HFFc6 (cell line): ENCODE measurements at regions not wholly inside any gene's neighbourhood (a gene's known extent, or its start where the extent isn't known, plus 50 kb on each side); places are given as distances from the start of the nearest gene placed in this dataset.

Experiments
- DNase-seq: peaks from one replicate; pipeline ENCODE4 v3.0.0-alpha.2; 2018
- H3K27ac Mint-ChIP-seq: 2 replicates; pipeline ENCODE4 v1.8.0; 2020; ENCODE audit warnings: mild to moderate bottlenecking, mixed read lengths
- H3K27me3 Mint-ChIP-seq: 2 replicates; pipeline ENCODE4 v1.8.0; 2021; ENCODE audit warnings: mild to moderate bottlenecking, moderate library complexity, mixed read lengths; ENCODE audit not compliant: insufficient read depth
- H3K36me3 Mint-ChIP-seq: 2 replicates; pipeline ENCODE4 v1.8.0; 2021; ENCODE audit warnings: low read depth, mixed read lengths
- H3K4me1 Mint-ChIP-seq: 2 replicates; pipeline ENCODE4 v1.8.0; 2020; ENCODE audit warnings: low read depth, mixed read lengths
- H3K4me3 Mint-ChIP-seq: 2 replicates; pipeline ENCODE4 v1.8.0; 2020; ENCODE audit warnings: mild to moderate bottlenecking, moderate library complexity, mixed read lengths
- H3K9me3 Mint-ChIP-seq: 2 replicates; pipeline ENCODE4 v1.8.0; 2020; ENCODE audit warnings: mild to moderate bottlenecking, mixed read lengths
- TF ChIP-seq, protein P1 (sequence below): fragments of 200-600 bp; sonication (generic); IDR thresholded peaks from 2 replicates; pipeline ENCODE4 v1.5.0; 2021; ENCODE audit warnings: antibody characterized with exemption, mild to moderate bottlenecking

DNA sequence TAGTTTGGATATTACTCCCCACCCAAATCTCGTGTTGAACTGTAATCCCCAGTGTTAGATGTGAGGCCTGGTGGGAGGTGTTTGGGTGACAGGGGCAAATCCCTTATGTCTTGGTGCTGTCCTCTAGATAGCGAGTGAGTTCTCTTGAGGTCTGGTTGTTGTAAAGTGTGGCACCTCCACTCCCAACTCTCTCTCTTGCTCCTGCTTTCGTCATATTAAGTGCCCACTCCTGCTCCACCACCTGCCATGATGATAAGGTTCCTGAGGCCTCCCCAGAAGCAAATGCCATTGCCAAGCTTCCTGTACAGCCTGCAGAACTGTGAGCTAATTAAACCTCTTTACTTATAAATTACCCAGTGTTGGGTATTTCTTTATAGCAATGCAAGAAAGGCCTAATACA, 944.3 kb downstream of the ADGRL3 start:
- DNase-seq: no peak
- Mint-ChIP-seq H3K27me3 (no peaks in the 10 kb centered on the region; the same call in 1 of the 2 replicates), H3K27ac (no peak overlapping the region), H3K4me1 (no peaks in the 10 kb centered on the region), H3K9me3 (peaks cover 20% of the 10 kb centered on the region), H3K36me3 (no peaks in the 10 kb centered on the region), H3K4me3 (no peak overlapping the region)
- TF ChIP-seq, protein P1, sequence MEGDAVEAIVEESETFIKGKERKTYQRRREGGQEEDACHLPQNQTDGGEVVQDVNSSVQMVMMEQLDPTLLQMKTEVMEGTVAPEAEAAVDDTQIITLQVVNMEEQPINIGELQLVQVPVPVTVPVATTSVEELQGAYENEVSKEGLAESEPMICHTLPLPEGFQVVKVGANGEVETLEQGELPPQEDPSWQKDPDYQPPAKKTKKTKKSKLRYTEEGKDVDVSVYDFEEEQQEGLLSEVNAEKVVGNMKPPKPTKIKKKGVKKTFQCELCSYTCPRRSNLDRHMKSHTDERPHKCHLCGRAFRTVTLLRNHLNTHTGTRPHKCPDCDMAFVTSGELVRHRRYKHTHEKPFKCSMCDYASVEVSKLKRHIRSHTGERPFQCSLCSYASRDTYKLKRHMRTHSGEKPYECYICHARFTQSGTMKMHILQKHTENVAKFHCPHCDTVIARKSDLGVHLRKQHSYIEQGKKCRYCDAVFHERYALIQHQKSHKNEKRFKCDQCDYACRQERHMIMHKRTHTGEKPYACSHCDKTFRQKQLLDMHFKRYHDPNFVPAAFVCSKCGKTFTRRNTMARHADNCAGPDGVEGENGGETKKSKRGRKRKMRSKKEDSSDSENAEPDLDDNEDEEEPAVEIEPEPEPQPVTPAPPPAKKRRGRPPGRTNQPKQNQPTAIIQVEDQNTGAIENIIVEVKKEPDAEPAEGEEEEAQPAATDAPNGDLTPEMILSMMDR: no peak

DNA sequence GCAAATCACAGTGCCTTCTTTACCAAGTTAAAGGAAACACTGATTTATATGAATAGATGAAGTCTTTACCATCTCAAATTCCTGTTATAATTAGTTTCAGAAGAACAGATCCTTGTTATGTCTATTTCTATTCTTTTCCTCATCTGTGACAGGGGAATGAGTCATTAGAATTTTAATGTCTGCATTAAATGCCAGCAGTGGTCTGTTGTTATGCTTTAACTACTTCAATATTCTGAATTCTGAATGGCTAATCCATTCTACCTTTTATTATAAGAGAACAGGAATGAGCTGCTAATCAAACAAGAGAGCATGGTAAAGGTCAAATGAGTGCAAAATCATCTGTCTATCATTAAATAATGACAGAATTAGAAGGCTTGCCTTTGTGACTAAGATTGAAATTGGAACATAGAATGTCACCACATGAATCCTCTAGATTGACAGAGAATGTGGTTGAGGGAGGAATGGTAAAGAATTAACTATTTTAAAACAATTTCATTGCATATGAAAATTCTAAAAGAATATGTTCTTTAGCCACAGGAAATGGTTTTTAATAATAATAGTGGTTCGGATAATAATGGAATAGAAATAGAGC, 935.5 kb downstream of the ADGRL3 start:
- H3K27me3 Mint-ChIP-seq: no peaks in the 10 kb centered on the region
- H3K4me3 Mint-ChIP-seq: no peak overlapping the region
- H3K27ac Mint-ChIP-seq: no peak overlapping the region
- no peaks in the 10 kb centered on the region for H3K4me1 Mint-ChIP-seq
- H3K36me3 Mint-ChIP-seq: 0 out of 2 replicates have a peak, but pooled peaks cover 6% of the 10 kb centered on the region
- DNase-seq: no peak
- TF ChIP-seq, protein P1: no peak
- H3K9me3 Mint-ChIP-seq: peaks cover 41% of the 10 kb centered on the region

DNA sequence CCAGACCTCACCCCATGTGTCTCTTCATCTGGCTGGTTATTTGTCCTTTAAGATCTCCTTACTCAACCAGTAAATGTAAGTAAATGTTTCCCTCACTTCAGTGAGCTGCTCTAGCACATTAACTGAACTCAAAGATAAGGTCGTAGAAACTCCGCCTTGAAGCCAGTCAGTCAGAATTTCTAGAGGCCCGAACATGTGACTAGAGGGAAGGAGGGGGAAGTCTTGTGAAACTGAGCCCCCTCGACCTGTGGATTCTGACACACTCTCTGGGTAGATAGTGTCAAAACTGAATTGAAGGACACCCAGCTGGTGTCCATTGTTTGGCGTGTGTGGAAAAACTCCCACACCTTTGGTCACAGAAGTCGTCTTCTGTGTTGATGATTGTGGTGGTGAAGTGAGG, 933.9 kb downstream of the ADGRL3 start:
- H3K27me3 Mint-ChIP-seq: no peaks in the 10 kb centered on the region; the same call in 1 of the 2 replicates
- H3K4me3 Mint-ChIP-seq: no peak overlapping the region
- no peak overlapping the region for H3K27ac Mint-ChIP-seq
- no peak for DNase-seq
- H3K4me1 Mint-ChIP-seq: no peaks in the 10 kb centered on the region
- H3K9me3 Mint-ChIP-seq: peaks cover 44% of the 10 kb centered on the region
- TF ChIP-seq, protein P1: no peak
- H3K36me3 Mint-ChIP-seq: 0 out of 2 replicates have a peak, but pooled peaks cover 6% of the 10 kb centered on the region

DNA sequence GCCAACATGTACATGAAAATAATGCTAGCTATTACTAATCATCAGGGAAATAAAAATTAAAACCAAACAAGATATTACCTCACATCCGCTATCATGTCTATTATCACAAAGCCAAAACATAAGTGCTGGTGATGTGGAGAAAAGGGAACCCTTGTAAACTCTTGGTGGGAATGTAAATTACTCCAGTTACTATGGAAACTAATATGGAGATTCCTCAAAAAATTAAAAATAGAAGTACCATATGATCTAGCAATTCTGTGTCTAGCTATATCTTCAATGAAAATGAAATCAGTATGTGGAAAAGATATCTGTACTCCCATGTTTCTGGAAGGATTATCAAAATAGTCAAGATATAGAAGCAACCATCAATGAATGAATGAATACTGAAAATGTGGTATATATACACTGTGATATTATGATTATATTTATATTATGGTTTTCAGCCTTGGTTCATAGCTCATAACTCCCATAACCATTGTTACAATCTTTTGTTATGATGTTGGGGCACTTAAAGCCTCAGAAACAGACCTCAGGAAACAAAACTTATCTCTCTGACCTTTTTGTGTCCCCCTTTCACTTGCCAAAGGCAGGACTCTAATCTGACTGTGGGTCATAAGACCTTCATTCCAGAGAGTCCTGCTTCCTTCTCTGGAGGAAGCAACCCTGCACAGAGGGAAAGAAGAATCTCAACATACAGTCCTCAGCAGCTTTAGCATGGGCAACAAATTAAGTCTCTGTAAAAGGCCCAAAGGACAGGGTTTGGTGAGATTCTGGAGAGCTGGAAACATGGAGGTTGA, 933.2 kb downstream of the ADGRL3 start:
- Mint-ChIP-seq H3K4me3 (no peak overlapping the region), H3K9me3 (peaks cover 38% of the 10 kb centered on the region), H3K36me3 (0 out of 2 replicates have a peak, but pooled peaks cover 6% of the 10 kb centered on the region), H3K27ac (no peak overlapping the region), H3K27me3 (no peaks in the 10 kb centered on the region; the same call in 1 of the 2 replicates), H3K4me1 (no peaks in the 10 kb centered on the region)
- TF ChIP-seq, protein P1: no peak
- DNase-seq: no peak

DNA sequence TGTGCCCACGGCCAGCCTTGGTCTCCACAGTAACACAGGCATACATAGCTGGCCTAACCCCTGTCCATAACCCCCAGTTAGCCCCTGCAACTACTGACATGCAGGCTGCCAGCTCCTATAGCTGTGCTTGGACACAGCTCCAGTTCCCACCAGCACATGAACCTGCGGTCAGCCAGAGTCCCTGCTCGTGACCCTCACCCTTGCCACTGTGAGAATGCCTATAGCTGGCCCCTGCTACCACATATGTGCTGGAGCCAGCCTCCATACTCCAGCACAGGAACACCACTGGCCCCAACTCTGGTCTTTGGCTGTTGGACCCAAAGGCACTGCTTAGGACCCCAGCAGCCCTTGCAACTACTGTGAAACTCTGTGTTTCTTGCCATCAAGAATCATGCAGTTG, 930.9 kb downstream of the ADGRL3 start:
- H3K9me3 Mint-ChIP-seq: peaks cover 40% of the 10 kb centered on the region
- no peaks in the 10 kb centered on the region; the same call in 1 of the 2 replicates for H3K27me3 Mint-ChIP-seq
- H3K4me3 Mint-ChIP-seq: no peak overlapping the region
- H3K36me3 Mint-ChIP-seq: 0 out of 2 replicates have a peak, but pooled peaks cover 6% of the 10 kb centered on the region
- no peak for DNase-seq
- no peaks in the 10 kb centered on the region for H3K4me1 Mint-ChIP-seq
- TF ChIP-seq, protein P1: no peak
- no peak overlapping the region for H3K27ac Mint-ChIP-seq
